ENCODE measurements at regions not wholly inside any gene's neighbourhood (a gene's known extent, or its start where the extent isn't known, plus 50 kb on each side); places are given as distances from the start of the nearest gene placed in this dataset.

DNA sequence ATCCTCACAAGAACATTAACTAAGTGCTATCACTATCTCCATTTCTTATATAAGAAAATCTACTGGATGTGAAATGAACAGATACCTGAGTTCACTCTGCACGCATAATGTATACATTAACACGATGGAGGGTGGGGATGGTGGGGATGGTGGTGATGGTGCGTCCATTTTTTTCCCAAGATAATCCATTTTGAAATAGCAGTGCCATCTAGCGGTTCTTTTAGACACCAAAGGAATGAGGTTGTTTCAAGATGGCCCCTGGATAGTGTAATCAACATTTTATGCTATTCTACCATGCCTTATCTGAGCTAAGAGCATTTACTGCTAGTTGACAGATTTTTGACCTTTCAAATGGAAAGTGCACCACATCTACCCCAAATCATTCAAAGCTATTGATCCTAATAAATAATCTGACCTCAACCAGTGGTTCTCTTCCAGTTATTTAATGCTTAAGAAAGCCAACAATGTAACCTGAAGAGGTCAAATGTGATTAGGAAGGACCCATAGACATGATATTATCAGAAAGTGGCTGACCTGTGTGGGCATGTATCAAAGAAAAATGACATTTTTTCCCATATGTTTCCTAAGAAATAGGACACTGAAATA lies 714.7 kb upstream of the TENM4 start:
- peak in 1 of 7 donors; percentile 4 for DNase-seq
- intact Hi-C loops (cut with DNase I) = no loop called here
- Histone ChIP-seq H3K9me3 (replicated peaks in 1 of 3) (no peaks in the 10 kb centered on the region), H3K27ac (no peak overlapping the region), H3K4me1 (replicated peaks in 1 of 2) (no peaks in the 10 kb centered on the region), H3K36me3 (replicated peaks in 1 of 2) (no peaks in the 10 kb centered on the region), H3K27me3 (no peaks in the 10 kb centered on the region), H3K4me3 (no peak overlapping the region)
- 28 to 39% (median 33%) methylated on average over 4 of the region's 4 CpGs for WGBS, 4 donors
- TF ChIP-seq POLR2A (IDR thresholded peaks at IDR 0.05) = no peak
- TF ChIP-seq, protein P1, sequence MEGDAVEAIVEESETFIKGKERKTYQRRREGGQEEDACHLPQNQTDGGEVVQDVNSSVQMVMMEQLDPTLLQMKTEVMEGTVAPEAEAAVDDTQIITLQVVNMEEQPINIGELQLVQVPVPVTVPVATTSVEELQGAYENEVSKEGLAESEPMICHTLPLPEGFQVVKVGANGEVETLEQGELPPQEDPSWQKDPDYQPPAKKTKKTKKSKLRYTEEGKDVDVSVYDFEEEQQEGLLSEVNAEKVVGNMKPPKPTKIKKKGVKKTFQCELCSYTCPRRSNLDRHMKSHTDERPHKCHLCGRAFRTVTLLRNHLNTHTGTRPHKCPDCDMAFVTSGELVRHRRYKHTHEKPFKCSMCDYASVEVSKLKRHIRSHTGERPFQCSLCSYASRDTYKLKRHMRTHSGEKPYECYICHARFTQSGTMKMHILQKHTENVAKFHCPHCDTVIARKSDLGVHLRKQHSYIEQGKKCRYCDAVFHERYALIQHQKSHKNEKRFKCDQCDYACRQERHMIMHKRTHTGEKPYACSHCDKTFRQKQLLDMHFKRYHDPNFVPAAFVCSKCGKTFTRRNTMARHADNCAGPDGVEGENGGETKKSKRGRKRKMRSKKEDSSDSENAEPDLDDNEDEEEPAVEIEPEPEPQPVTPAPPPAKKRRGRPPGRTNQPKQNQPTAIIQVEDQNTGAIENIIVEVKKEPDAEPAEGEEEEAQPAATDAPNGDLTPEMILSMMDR (IDR thresholded peaks at IDR 0.05) = peak; percentile 23 to 57 (median 49)

DNA sequence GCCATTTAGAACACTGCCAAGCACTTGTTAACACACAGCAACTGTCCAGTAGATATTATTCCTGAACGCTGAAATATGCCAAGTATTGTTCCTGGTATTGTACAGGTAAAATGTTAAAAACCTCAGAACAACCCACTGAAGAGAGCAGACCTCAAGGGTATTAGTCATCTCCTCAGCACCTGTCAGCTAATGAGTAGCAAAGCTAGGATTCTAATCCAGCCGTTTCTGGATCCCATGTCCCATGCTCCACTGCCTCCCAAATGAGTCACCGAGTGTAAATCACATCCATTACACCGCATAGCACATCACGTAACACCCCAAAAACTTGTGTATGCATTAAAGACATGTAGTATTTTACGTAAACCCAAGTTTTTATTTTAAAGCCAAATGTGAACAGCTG lies 705.4 kb upstream of the TENM4 start:
- TF ChIP-seq, protein P1 (IDR thresholded peaks at IDR 0.05) = no peak
- no peak for TF ChIP-seq POLR2A (IDR thresholded peaks at IDR 0.05)
- intact Hi-C loops (cut with DNase I) = no loop called here
- no peak for DNase-seq
- Histone ChIP-seq H3K9me3 (replicated peaks in 1 of 3) (no peaks in the 10 kb centered on the region), H3K27me3 (no peaks in the 10 kb centered on the region), H3K27ac (no peak overlapping the region), H3K4me1 (replicated peaks in 1 of 2) (peaks cover 0 to 6% of the 10 kb centered on the region in 2 donors), H3K4me3 (no peak overlapping the region), H3K36me3 (replicated peaks in 1 of 2) (no peaks in the 10 kb centered on the region)
- 84 to 88% (median 85%) methylated on average over 6 of the region's 6 CpGs for WGBS, 4 donors

DNA sequence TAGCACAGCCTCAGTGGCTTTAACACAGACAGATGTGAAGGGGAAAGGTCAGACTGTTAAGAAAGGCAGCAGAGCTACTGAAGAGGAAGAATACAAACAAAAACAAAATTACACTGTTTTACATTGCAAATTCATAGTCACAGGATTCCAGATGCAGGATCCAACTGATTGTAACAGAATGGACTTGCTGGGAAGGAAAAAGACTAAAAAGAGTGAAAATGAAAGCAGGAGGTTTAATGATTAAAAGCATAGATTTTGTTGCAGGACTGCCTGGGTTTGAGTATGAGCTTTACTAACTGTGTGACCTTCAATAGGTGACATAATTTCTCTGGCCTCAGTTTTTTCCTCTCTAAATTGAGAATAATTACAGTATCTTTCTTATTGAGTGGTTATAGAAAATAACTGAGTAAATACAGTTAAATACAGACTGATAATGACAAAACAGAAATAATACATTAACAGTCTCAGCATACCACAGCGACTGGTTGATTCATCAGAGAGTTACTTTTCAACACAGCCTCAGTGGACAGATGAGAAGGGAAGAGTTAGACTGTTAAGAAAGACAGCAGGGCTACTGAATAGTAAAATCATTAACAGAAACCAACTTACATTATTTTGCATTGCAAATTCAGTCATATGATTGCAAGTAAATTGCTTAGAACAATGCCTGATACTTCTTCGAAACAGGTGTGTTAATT lies 704.2 kb upstream of the TENM4 start:
- intact Hi-C loops (cut with DNase I) = no loop called here
- Histone ChIP-seq H3K9me3 (replicated peaks in 1 of 3) (no peaks in the 10 kb centered on the region), H3K27me3 (no peaks in the 10 kb centered on the region), H3K4me1 (replicated peaks in 1 of 2) (peaks cover 0 to 6% of the 10 kb centered on the region in 2 donors), H3K27ac (no peak overlapping the region), H3K36me3 (replicated peaks in 1 of 2) (no peaks in the 10 kb centered on the region), H3K4me3 (no peak overlapping the region)
- TF ChIP-seq, protein P1 (IDR thresholded peaks at IDR 0.05) = no peak
- no peak for TF ChIP-seq POLR2A (IDR thresholded peaks at IDR 0.05)
- no peak for DNase-seq
- 77 to 89% (median 86%) methylated on average over 2 of the region's 2 CpGs for WGBS, 4 donors

DNA sequence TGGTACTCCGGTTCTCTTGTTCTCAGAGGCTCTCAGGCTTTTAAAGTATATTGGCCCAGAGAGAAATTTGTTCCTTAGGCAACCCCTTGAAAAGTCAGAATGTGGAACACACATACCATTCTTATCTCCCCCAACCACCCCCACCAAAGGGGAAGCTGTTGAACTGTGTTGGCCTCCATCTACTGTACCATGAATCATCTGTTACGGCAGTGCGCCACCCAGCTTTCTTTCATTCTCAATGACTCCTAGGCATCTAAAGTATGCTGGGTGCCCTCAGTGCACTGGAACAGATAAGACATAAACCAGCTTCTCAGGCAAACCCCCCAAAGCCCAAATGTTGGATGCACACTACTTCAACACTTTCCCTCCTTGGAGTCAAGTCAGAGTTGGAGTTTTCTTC lies 696.2 kb upstream of the TENM4 start:
- WGBS, 4 donors = 52 to 92% (median 58%) methylated on average over 3 of the region's 3 CpGs
- TF ChIP-seq, protein P1 (IDR thresholded peaks at IDR 0.05) = no peak
- TF ChIP-seq POLR2A (IDR thresholded peaks at IDR 0.05) = no peak
- DNase-seq = no peak
- H3K27me3 ChIP-seq = no peaks in the 10 kb centered on the region
- H3K36me3 ChIP-seq (replicated peaks in 1 of 2) = no peaks in the 10 kb centered on the region
- H3K27ac ChIP-seq = no peak overlapping the region
- no peaks in the 10 kb centered on the region for H3K9me3 ChIP-seq (replicated peaks in 1 of 3)
- intact Hi-C loops (cut with DNase I) = no loop called here
- H3K4me3 ChIP-seq = no peak overlapping the region
- H3K4me1 ChIP-seq (replicated peaks in 1 of 2) = no peaks in the 10 kb centered on the region

All from adrenal gland (tissue), 9 donors.